ENCODE measurements at regions not wholly inside any gene's neighbourhood (a gene's known extent, or its start where the extent isn't known, plus 50 kb on each side); places are given as distances from the start of the nearest gene placed in this dataset.

DNA sequence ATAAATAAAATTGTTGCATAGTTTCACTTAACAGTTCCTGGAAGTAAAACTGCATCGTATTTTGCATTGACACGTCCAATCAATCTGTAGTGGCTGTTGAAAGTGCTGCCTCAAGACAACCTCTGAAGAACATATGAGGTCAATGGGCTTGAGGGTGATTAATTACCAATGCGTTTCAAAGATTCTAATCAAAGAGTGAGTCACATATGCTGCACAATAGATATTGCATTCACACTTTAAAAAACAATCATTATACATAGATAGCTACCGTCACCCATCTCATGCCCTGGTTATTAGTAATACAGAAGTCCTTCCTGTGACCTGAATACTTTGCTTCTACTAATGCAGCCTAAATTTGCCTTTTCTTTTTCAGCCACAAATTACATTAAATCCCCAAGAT lies 743.3 kb upstream of the SLIT2 start:
- Histone ChIP-seq H3K4me1 (ENCODE audit: control insufficient read depth in 1 of 2, insufficient read depth in 2 of 2, low read length in 2 of 2) (no peaks in the 10 kb centered on the region), H2AFZ (ENCODE audit: insufficient read depth, low read depth, low read length, poor library complexity, severe bottlenecking) (no peak overlapping the region), H3K9me3 (replicated peaks in 1 of 2; ENCODE audit: control insufficient read depth in 1 of 2, insufficient read depth in 1 of 2, low read length in 2 of 2) (no peaks in the 10 kb centered on the region), H3K27me3 (ENCODE audit: control insufficient read depth in 2 of 2, insufficient read depth in 2 of 2, low read length in 2 of 2) (no peaks in the 10 kb centered on the region), H3K9ac (ENCODE audit: insufficient read depth, low read length, poor library complexity, severe bottlenecking) (no peak overlapping the region), H3K79me2 (ENCODE audit: insufficient read depth, low read length) (no peaks in the 10 kb centered on the region), H3K4me2 (replicated peaks; ENCODE audit: extremely low read depth, low read length, poor library complexity, severe bottlenecking) (no peak overlapping the region), H4K20me1 (ENCODE audit: insufficient read depth, low read length) (no peaks in the 10 kb centered on the region), H3K36me3 (replicated peaks in 1 of 2; ENCODE audit: control insufficient read depth in 1 of 2, insufficient read depth in 2 of 2, low read length in 2 of 2) (no peaks in the 10 kb centered on the region), H3K27ac (ENCODE audit: low read depth in 1 of 2, low read length in 2 of 2) (no peak overlapping the region), H3K4me3 (replicated peaks in 1 of 3; ENCODE audit: low read depth in 2 of 3, low read length in 3 of 3) (no peak overlapping the region)
- H3K36me3 Mint-ChIP-seq, result no peaks in the 10 kb centered on the region
- no peak overlapping the region for H3K27ac Mint-ChIP-seq
- WGBS (ENCODE audit: insufficient coverage), result 83% methylated on average over 1 of the region's 4 CpGs
- peaks cover 0 to 2% (median 0%) of the 10 kb centered on the region in 7 donors for H3K9me3 Mint-ChIP-seq
- TF ChIP-seq, protein P1, sequence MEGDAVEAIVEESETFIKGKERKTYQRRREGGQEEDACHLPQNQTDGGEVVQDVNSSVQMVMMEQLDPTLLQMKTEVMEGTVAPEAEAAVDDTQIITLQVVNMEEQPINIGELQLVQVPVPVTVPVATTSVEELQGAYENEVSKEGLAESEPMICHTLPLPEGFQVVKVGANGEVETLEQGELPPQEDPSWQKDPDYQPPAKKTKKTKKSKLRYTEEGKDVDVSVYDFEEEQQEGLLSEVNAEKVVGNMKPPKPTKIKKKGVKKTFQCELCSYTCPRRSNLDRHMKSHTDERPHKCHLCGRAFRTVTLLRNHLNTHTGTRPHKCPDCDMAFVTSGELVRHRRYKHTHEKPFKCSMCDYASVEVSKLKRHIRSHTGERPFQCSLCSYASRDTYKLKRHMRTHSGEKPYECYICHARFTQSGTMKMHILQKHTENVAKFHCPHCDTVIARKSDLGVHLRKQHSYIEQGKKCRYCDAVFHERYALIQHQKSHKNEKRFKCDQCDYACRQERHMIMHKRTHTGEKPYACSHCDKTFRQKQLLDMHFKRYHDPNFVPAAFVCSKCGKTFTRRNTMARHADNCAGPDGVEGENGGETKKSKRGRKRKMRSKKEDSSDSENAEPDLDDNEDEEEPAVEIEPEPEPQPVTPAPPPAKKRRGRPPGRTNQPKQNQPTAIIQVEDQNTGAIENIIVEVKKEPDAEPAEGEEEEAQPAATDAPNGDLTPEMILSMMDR (IDR thresholded peaks at IDR 0.05), result no peak
- no peaks in the 10 kb centered on the region for H3K27me3 Mint-ChIP-seq (ENCODE audit: low read depth in 3 of 3)
- intact Hi-C loops (cut with micrococcal nuclease), result no loop called here
- no peak for DNase-seq
- no peak overlapping the region for H3K4me3 Mint-ChIP-seq
- no peaks in the 10 kb centered on the region for H3K4me1 Mint-ChIP-seq

DNA sequence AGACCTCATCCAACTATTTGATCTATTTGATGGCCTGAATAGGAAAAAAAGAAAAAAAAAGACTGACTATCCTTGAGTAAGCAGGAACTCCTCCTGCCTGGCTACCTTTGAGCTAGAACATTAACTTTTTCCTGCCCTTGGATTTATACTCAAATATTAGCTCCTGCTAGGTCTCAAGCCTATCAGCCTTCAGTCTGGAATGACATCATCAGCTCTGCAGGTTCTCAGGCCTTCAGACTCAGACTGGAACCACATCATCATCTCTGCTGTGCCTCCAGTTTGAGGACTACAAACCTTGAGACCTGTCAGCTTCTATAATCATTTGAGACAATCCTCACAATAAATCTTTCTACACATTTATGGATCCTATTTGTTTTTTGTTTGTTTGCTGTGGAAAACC lies 754.0 kb upstream of the SLIT2 start:
- no peaks in the 10 kb centered on the region for H3K4me1 ChIP-seq (ENCODE audit: control insufficient read depth in 1 of 2, insufficient read depth in 2 of 2, low read length in 2 of 2)
- no peak overlapping the region for H3K4me2 ChIP-seq (replicated peaks; ENCODE audit: extremely low read depth, low read length, poor library complexity, severe bottlenecking)
- no peaks in the 10 kb centered on the region for H3K4me1 Mint-ChIP-seq
- H3K27ac Mint-ChIP-seq, result no peak overlapping the region
- H3K4me3 Mint-ChIP-seq, result no peak overlapping the region
- peaks cover 0 to 2% (median 0%) of the 10 kb centered on the region in 7 donors for H3K9me3 Mint-ChIP-seq
- no peak overlapping the region for H2AFZ ChIP-seq (ENCODE audit: insufficient read depth, low read depth, low read length, poor library complexity, severe bottlenecking)
- no peaks in the 10 kb centered on the region for H3K9me3 ChIP-seq (replicated peaks in 1 of 2; ENCODE audit: control insufficient read depth in 1 of 2, insufficient read depth in 1 of 2, low read length in 2 of 2)
- H3K27ac ChIP-seq (ENCODE audit: low read depth in 1 of 2, low read length in 2 of 2), result no peak overlapping the region
- H3K79me2 ChIP-seq (ENCODE audit: insufficient read depth, low read length), result no peaks in the 10 kb centered on the region
- H3K9ac ChIP-seq (ENCODE audit: insufficient read depth, low read length, poor library complexity, severe bottlenecking), result no peak overlapping the region
- H3K27me3 ChIP-seq (ENCODE audit: control insufficient read depth in 2 of 2, insufficient read depth in 2 of 2, low read length in 2 of 2), result no peaks in the 10 kb centered on the region
- H4K20me1 ChIP-seq (ENCODE audit: insufficient read depth, low read length), result no peaks in the 10 kb centered on the region
- H3K27me3 Mint-ChIP-seq (ENCODE audit: low read depth in 3 of 3), result peaks cover 0 to 2% (median 0%) of the 10 kb centered on the region in 3 donors
- H3K4me3 ChIP-seq (replicated peaks in 1 of 3; ENCODE audit: low read depth in 2 of 3, low read length in 3 of 3), result no peak overlapping the region
- no peak for DNase-seq
- TF ChIP-seq, protein P1 (IDR thresholded peaks at IDR 0.05), result no peak
- H3K36me3 Mint-ChIP-seq, result no peaks in the 10 kb centered on the region
- H3K36me3 ChIP-seq (replicated peaks in 1 of 2; ENCODE audit: control insufficient read depth in 1 of 2, insufficient read depth in 2 of 2, low read length in 2 of 2), result no peaks in the 10 kb centered on the region
- intact Hi-C loops (cut with micrococcal nuclease), result no loop called here
